ENCODE measurements at regions not wholly inside any gene's neighbourhood (a gene's known extent, or its start where the extent isn't known, plus 50 kb on each side); places are given as distances from the start of the nearest gene placed in this dataset.

GRCh38 chr15:56844892-56845291 lies 73.6 kb upstream of the TCF12 start:
- TF ChIP-seq CTCF (IDR thresholded peaks at IDR 0.05) (no peak), EP300 (IDR thresholded peaks at IDR 0.05; ENCODE audit: low read depth) (no peak), POLR2A (IDR thresholded peaks at IDR 0.05) (no peak), POLR2AphosphoS5 (IDR thresholded peaks at IDR 0.05) (no peak)
